ENCODE measurements at regions not wholly inside any gene's neighbourhood (a gene's known extent, or its start where the extent isn't known, plus 50 kb on each side); places are given as distances from the start of the nearest gene placed in this dataset.

DNA sequence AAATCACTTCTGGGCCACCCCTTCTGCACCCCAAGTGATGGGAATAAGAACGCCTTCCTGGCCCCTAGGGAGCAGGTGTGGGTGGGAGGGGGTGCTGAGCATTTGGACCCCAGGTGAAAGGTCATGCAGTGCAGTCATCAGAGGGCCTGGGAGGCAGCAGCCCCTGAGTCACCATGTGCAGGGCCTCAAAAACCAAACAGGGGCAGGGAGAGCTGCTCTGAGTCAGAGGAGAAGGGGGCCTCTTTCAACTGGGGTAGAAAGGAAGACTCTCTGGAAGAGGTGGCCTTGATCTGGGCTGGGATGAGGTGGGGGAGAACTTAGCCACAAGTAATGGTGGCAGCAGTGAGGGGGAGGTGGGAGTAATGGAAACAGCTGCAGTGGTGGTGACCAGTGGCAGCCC is 164.3 kb downstream of the BUB3 start:
- POLR2A ChIA-PET, result no interaction called here
- no peak for FAIRE-seq
- TF ChIP-seq AFF4 (CRISPR knock-in tag; IDR thresholded peaks at IDR 0.05) (no peak), HOXA9 (CRISPR knock-in tag; IDR thresholded peaks at IDR 0.05; ENCODE audit: borderline replicate concordance) (no peak), ZBTB3 (CRISPR knock-in tag; IDR thresholded peaks at IDR 0.05; ENCODE audit: borderline replicate concordance, low read depth) (no peak), CEBPZ (IDR thresholded peaks at IDR 0.05; ENCODE audit: low read length) (no peak), ZSCAN20 (CRISPR knock-in tag; IDR thresholded peaks at IDR 0.05; ENCODE audit: borderline replicate concordance) (no peak), FOXP1 (IDR thresholded peaks at IDR 0.05) (no peak), FOXP1 (CRISPR knock-in tag; IDR thresholded peaks at IDR 0.05) (no peak), HMGXB4 (CRISPR knock-in tag; IDR thresholded peaks at IDR 0.05; ENCODE audit: borderline replicate concordance in 1 of 2, low read depth in 1 of 2) (no peak), TGIF2 (CRISPR knock-in tag; IDR thresholded peaks at IDR 0.05) (no peak), ZNF17 (CRISPR knock-in tag; IDR thresholded peaks at IDR 0.05) (no peak), GABPB1 (CRISPR knock-in tag; IDR thresholded peaks at IDR 0.05) (no peak), ZNF468 (CRISPR knock-in tag; IDR thresholded peaks at IDR 0.05) (no peak), ZNF292 (CRISPR knock-in tag; IDR thresholded peaks at IDR 0.05; ENCODE audit: borderline replicate concordance, low read depth) (no peak), ZNF335 (CRISPR knock-in tag; IDR thresholded peaks at IDR 0.05) (no peak), RBFOX2 (IDR thresholded peaks at IDR 0.05; ENCODE audit: low read depth, low read length) (no peak), ZNF777 (CRISPR knock-in tag; IDR thresholded peaks at IDR 0.05) (no peak), SYNCRIP (IDR thresholded peaks at IDR 0.05; ENCODE audit: insufficient read depth, low read depth, low read length) (no peak)

More for the DNA sequence above, 164.3 kb downstream of the BUB3 start:
- in situ Hi-C loops (cut with HindIII; ENCODE audit: extremely low pct_ligation_motif_present, low pct_unique_long_range_greater_than_20kb) (no loop called here), intact Hi-C loops (cut with micrococcal nuclease; ENCODE audit: unreplicated experiment) (no loop called here)
- no CpG with 5 or more reads among the region's 1 CpG for WGBS (ENCODE audit: low lambda C conversion rate)
- H3K27ac ChIP-seq (ENCODE audit: extremely low read length, insufficient read depth, low read length), result no peak overlapping the region
- H3K4me2 ChIP-seq (ENCODE audit: low read depth, low read length), result no peak overlapping the region
- no peak overlapping the region for H2AFZ ChIP-seq (ENCODE audit: low read length)
- H3K36me3 ChIP-seq (replicated peaks in 1 of 2; ENCODE audit: control insufficient read depth in 1 of 2, insufficient read depth in 2 of 2, low read length in 2 of 2), result no peaks in the 10 kb centered on the region
- no peaks in the 10 kb centered on the region for H3K9me3 ChIP-seq (ENCODE audit: low read length)
- no peak overlapping the region for H3K4me3 ChIP-seq (replicated peaks in 1 of 3; ENCODE audit: insufficient read depth in 1 of 3, low read depth in 2 of 3, low read length in 3 of 3)
- H3K4me1 ChIP-seq (ENCODE audit: insufficient read depth, low read length), result no peaks in the 10 kb centered on the region
- H3K27me3 ChIP-seq (ENCODE audit: control insufficient read depth in 1 of 2, insufficient read depth in 2 of 2, low read length in 2 of 2), result no peaks in the 10 kb centered on the region
- no peaks in the 10 kb centered on the region for H4K20me1 ChIP-seq (ENCODE audit: insufficient read depth, low read length)
- DNase-seq (ENCODE audit: low spot score) (no peak), ATAC-seq (no peak)
- no TSS peak for BruUV-seq (replicated peaks)
- CTCF ChIA-PET (ENCODE audit: low intra/inter-chr PET ratio, low total read pairs), result no interaction called here
- H3K79me2 ChIP-seq (ENCODE audit: insufficient read depth, low read length), result no peaks in the 10 kb centered on the region
- no peak overlapping the region for H3K9ac ChIP-seq (ENCODE audit: insufficient read depth, low read depth, low read length)

Measured in HepG2 (cell line).